WTC11 (cell line): ENCODE measurements at regions not wholly inside any gene's neighbourhood (a gene's known extent, or its start where the extent isn't known, plus 50 kb on each side); places are given as distances from the start of the nearest gene placed in this dataset.

Experiments
- CREB1 ChIP-seq: sonication (generic); formaldehyde crosslinking; IDR thresholded peaks from 2 replicates; pipeline ENCODE4 v1.8.0; 2023; ENCODE audit warnings: mild to moderate bottlenecking, missing genetic modification reagents
- CREM ChIP-seq: sonication (generic); formaldehyde crosslinking; IDR thresholded peaks from 2 replicates; pipeline ENCODE4 v1.8.1; 2022; ENCODE audit warnings: mild to moderate bottlenecking, missing genetic modification reagents, moderate library complexity
- ESRRA ChIP-seq: sonication (generic); formaldehyde crosslinking; IDR thresholded peaks from 2 replicates; pipeline ENCODE4 v1.8.1; 2022; ENCODE audit warnings: mild to moderate bottlenecking, missing genetic modification reagents, borderline replicate concordance
- ETV6 ChIP-seq: sonication (generic); formaldehyde crosslinking; IDR thresholded peaks from 2 replicates; pipeline ENCODE4 v1.8.1; 2022; ENCODE audit warnings: mild to moderate bottlenecking, missing genetic modification reagents
- IRF2 ChIP-seq: sonication (generic); formaldehyde crosslinking; IDR thresholded peaks from 2 replicates; pipeline ENCODE4 v1.8.0; 2022; ENCODE audit warnings: low read depth, missing genetic modification reagents, borderline replicate concordance
- JUN ChIP-seq: sonication (generic); formaldehyde crosslinking; IDR thresholded peaks from 2 replicates; pipeline ENCODE4 v1.8.0; 2023; ENCODE audit warnings: mild to moderate bottlenecking, missing genetic modification reagents
- MYBL2 ChIP-seq: sonication (generic); formaldehyde crosslinking; IDR thresholded peaks from 2 replicates; pipeline ENCODE4 v1.8.1; 2023; ENCODE audit warnings: mild to moderate bottlenecking, moderate library complexity, missing genetic modification reagents
- TEAD4 ChIP-seq: sonication (generic); formaldehyde crosslinking; IDR thresholded peaks from 2 replicates; pipeline ENCODE4 v1.8.0; 2022; ENCODE audit warnings: mild to moderate bottlenecking, missing genetic modification reagents
- TP53 ChIP-seq: sonication (generic); formaldehyde crosslinking; IDR thresholded peaks from 2 replicates; pipeline ENCODE4 v1.8.1; 2023; ENCODE audit warnings: mild to moderate bottlenecking, missing genetic modification reagents
- ZNF396 ChIP-seq: fragments of 250-450 bp; sonication (Bioruptor Pico); IDR thresholded peaks from 2 replicates; pipeline ENCODE4 v1.8.0; 2021; ENCODE audit warnings: mild to moderate bottlenecking, moderate library complexity, borderline replicate concordance
- ZNF423 ChIP-seq: fragments of 250-450 bp; sonication (Bioruptor Pico); IDR thresholded peaks from 2 replicates; pipeline ENCODE4 v2.1.2; 2022; ENCODE audit warnings: mild to moderate bottlenecking, moderate library complexity
- TF ChIP-seq, protein P1 (sequence below): fragments of 200-600 bp; IDR thresholded peaks from 2 replicates; pipeline ENCODE4 v1.8.0; 2022; ENCODE audit warnings: antibody characterized with exemption
- TF ChIP-seq, protein P2 (sequence below): sonication (generic); formaldehyde crosslinking; IDR thresholded peaks from 2 replicates; pipeline ENCODE4 v1.8.0; 2022; ENCODE audit warnings: mild to moderate bottlenecking, missing genetic modification reagents
- TF ChIP-seq, protein P3 (sequence below): sonication (generic); formaldehyde crosslinking; IDR thresholded peaks from 2 replicates; pipeline ENCODE4 v1.8.1; 2022; ENCODE audit warnings: low read depth, missing genetic modification reagents, borderline replicate concordance

DNA sequence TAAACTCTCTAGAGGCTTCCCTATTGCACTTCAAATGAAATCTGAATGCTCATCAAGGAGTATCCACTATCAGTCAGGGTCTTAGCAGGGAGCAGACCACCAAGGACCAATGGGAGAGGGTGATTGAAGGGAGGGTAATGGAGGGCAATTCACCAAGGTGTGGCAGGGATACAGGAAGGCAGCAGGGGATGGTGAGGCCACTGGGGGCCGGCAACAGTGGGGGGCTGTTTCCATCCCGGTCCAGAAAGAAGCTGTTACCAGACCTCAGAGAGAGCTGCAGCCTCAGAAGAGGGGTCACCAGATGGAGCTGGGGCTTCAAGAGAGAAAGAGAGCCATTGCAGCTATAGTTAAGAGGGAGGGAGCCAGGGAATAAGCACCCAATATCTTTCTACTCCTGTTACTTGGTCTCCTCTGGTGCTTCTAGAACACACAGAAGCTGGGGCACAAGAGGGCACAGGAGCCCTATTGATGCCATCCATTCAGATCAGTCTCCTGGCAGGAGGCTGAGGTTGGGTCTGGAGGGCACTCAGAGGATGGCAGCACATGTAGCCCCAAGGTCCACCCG, 417.6 kb downstream of the PTPRU start:
- no peak for TF ChIP-seq IRF2 (CRISPR knock-in tag)
- TF ChIP-seq CREB1: no peak
- TF ChIP-seq, protein P1, sequence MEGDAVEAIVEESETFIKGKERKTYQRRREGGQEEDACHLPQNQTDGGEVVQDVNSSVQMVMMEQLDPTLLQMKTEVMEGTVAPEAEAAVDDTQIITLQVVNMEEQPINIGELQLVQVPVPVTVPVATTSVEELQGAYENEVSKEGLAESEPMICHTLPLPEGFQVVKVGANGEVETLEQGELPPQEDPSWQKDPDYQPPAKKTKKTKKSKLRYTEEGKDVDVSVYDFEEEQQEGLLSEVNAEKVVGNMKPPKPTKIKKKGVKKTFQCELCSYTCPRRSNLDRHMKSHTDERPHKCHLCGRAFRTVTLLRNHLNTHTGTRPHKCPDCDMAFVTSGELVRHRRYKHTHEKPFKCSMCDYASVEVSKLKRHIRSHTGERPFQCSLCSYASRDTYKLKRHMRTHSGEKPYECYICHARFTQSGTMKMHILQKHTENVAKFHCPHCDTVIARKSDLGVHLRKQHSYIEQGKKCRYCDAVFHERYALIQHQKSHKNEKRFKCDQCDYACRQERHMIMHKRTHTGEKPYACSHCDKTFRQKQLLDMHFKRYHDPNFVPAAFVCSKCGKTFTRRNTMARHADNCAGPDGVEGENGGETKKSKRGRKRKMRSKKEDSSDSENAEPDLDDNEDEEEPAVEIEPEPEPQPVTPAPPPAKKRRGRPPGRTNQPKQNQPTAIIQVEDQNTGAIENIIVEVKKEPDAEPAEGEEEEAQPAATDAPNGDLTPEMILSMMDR: no peak
- TF ChIP-seq JUN: no peak
- TF ChIP-seq, protein P2, sequence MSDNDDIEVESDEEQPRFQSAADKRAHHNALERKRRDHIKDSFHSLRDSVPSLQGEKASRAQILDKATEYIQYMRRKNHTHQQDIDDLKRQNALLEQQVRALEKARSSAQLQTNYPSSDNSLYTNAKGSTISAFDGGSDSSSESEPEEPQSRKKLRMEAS (CRISPR knock-in tag): no peak
- no peak for TF ChIP-seq ZNF423 (CRISPR knock-in tag)
- no peak for TF ChIP-seq TEAD4 (CRISPR knock-in tag)
- no peak for TF ChIP-seq MYBL2
- TF ChIP-seq TP53 (CRISPR knock-in tag): no peak
- no peak for TF ChIP-seq ESRRA (CRISPR knock-in tag)
- TF ChIP-seq ZNF396 (CRISPR knock-in tag): no peak
- TF ChIP-seq, protein P3, sequence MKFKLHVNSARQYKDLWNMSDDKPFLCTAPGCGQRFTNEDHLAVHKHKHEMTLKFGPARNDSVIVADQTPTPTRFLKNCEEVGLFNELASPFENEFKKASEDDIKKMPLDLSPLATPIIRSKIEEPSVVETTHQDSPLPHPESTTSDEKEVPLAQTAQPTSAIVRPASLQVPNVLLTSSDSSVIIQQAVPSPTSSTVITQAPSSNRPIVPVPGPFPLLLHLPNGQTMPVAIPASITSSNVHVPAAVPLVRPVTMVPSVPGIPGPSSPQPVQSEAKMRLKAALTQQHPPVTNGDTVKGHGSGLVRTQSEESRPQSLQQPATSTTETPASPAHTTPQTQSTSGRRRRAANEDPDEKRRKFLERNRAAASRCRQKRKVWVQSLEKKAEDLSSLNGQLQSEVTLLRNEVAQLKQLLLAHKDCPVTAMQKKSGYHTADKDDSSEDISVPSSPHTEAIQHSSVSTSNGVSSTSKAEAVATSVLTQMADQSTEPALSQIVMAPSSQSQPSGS (CRISPR knock-in tag): no peak
- no peak for TF ChIP-seq CREM (CRISPR knock-in tag)
- no peak for TF ChIP-seq ETV6 (CRISPR knock-in tag)
